Smooth muscle cell (in vitro differentiated cells): ENCODE measurements at regions not wholly inside any gene's neighbourhood (a gene's known extent, or its start where the extent isn't known, plus 50 kb on each side); places are given as distances from the start of the nearest gene placed in this dataset.

Experiments used
- DNase-seq: peaks from one replicate; lab custom pipeline; 2025; ENCODE audit not compliant: unreplicated experiment; lab: John Stamatoyannopoulos, UW
- H2AFZ ChIP-seq: fragments of 200-600 bp; sonication (generic); 2 replicates; pipeline ENCODE4 v1.6.0; 2016; ENCODE audit warnings: antibody characterized with exemption, low read depth, mild to moderate bottlenecking
- H3F3A ChIP-seq: fragments of 200-600 bp; sonication (generic); 2 replicates; pipeline ENCODE4 v1.6.0; 2017; ENCODE audit warnings: antibody characterized with exemption, low read depth
- H3K27ac ChIP-seq: fragments of 200-600 bp; sonication (generic); 2 replicates; pipeline ENCODE4 v1.5.1; 2016; ENCODE audit warnings: low read depth, mild to moderate bottlenecking
- H3K27me3 ChIP-seq: fragments of 200-600 bp; sonication (generic); 2 replicates; pipeline ENCODE4 v1.6.1; 2016; ENCODE audit warnings: low read depth, mild to moderate bottlenecking
- H3K36me3 ChIP-seq: fragments of 200-600 bp; sonication (generic); 2 replicates; pipeline ENCODE4 v1.5.1; 2016; ENCODE audit warnings: low read depth
- H3K4me1 ChIP-seq: fragments of 200-600 bp; sonication (generic); 2 replicates; pipeline ENCODE4 v1.5.1; 2016; ENCODE audit warnings: low read depth
- H3K4me2 ChIP-seq: fragments of 200-600 bp; sonication (generic); 2 replicates; pipeline ENCODE4 v1.6.0; 2016; ENCODE audit warnings: mild to moderate bottlenecking
- H3K4me3 ChIP-seq: fragments of 200-600 bp; sonication (generic); 2 replicates; pipeline ENCODE4 v1.5.1; 2016; ENCODE audit warnings: mild to moderate bottlenecking
- H3K79me2 ChIP-seq: fragments of 200-600 bp; sonication (generic); 2 replicates; pipeline ENCODE4 v1.6.0; 2016; ENCODE audit warnings: low read depth, mild to moderate bottlenecking
- H3K9ac ChIP-seq: fragments of 200-600 bp; sonication (generic); 2 replicates; pipeline ENCODE4 v1.6.0; 2016; ENCODE audit warnings: low read depth
- H3K9me3 ChIP-seq: fragments of 200-600 bp; sonication (generic); replicated peaks from 2 replicates; pipeline ENCODE4 v1.5.1; 2016; ENCODE audit warnings: low read depth
- H4K20me1 ChIP-seq: fragments of 200-600 bp; sonication (generic); 2 replicates; pipeline ENCODE4 v1.6.0; 2016; ENCODE audit warnings: low read depth
- WGBS: methylation state at CpG from one replicate; pipeline ENCODE4 v1.1.7; 2016; ENCODE audit warnings: low lambda C conversion rate; 5-methylcytosine and 5-hydroxymethylcytosine counted together
- TF ChIP-seq, protein P1 (sequence below): fragments of 200-600 bp; sonication (generic); IDR thresholded peaks from 2 replicates; pipeline ENCODE4 v1.5.1; 2017; ENCODE audit warnings: borderline replicate concordance, mild to moderate bottlenecking, antibody characterized with exemption; ENCODE audit not compliant: insufficient read depth, poor library complexity, severe bottlenecking

DNA sequence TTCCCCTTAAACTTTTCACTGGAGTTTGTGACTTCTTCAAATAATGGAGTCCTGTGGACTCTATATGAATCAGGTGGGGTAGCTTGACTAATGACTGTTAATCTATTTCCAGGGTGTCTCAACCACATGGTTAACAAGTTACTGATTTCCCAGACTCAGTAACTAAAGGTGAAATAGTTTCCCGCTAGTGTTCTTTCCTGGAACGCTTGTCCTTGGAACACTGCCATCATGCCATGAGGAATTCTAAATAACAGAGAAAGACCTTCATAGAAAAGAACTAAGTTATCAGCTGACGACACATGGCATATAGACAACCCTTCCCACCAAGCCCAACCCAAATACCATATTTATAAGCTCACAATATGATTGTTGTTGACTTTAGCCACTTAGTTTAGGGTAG lies 1027.9 kb upstream of the FAM98A start:
- no peaks in the 10 kb centered on the region for H3K27me3 ChIP-seq
- no peak overlapping the region for H3K9ac ChIP-seq
- no peaks in the 10 kb centered on the region for H3K4me1 ChIP-seq
- H3K36me3 ChIP-seq: no peaks in the 10 kb centered on the region
- no peaks in the 10 kb centered on the region for H4K20me1 ChIP-seq
- no peak for DNase-seq
- TF ChIP-seq, protein P1, sequence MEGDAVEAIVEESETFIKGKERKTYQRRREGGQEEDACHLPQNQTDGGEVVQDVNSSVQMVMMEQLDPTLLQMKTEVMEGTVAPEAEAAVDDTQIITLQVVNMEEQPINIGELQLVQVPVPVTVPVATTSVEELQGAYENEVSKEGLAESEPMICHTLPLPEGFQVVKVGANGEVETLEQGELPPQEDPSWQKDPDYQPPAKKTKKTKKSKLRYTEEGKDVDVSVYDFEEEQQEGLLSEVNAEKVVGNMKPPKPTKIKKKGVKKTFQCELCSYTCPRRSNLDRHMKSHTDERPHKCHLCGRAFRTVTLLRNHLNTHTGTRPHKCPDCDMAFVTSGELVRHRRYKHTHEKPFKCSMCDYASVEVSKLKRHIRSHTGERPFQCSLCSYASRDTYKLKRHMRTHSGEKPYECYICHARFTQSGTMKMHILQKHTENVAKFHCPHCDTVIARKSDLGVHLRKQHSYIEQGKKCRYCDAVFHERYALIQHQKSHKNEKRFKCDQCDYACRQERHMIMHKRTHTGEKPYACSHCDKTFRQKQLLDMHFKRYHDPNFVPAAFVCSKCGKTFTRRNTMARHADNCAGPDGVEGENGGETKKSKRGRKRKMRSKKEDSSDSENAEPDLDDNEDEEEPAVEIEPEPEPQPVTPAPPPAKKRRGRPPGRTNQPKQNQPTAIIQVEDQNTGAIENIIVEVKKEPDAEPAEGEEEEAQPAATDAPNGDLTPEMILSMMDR: no peak
- no peak overlapping the region for H3K4me2 ChIP-seq
- no peak overlapping the region for H3K27ac ChIP-seq
- no peaks in the 10 kb centered on the region for H3K9me3 ChIP-seq
- no peak overlapping the region for H3K4me3 ChIP-seq
- no peaks in the 10 kb centered on the region for H3K79me2 ChIP-seq
- no peak overlapping the region for H2AFZ ChIP-seq
- WGBS: 86% methylated on average over 3 of the region's 3 CpGs
- no peaks in the 10 kb centered on the region for H3F3A ChIP-seq

GRCh38 chr2:34604164-34604563 lies 1005.1 kb upstream of the FAM98A start:
- DNase-seq: no peak
- 95% methylated on average over 4 of the region's 4 CpGs for WGBS
- no peaks in the 10 kb centered on the region for H3K36me3 ChIP-seq
- H3K4me3 ChIP-seq: no peak overlapping the region
- no peak overlapping the region for H3K27ac ChIP-seq
- H3K4me1 ChIP-seq: no peaks in the 10 kb centered on the region
- H3K79me2 ChIP-seq: no peaks in the 10 kb centered on the region
- no peak overlapping the region for H3K4me2 ChIP-seq
- H3F3A ChIP-seq: no peaks in the 10 kb centered on the region
- H3K9me3 ChIP-seq: no peaks in the 10 kb centered on the region
- TF ChIP-seq, protein P1: no peak
- H3K9ac ChIP-seq: no peak overlapping the region
- H2AFZ ChIP-seq: no peak overlapping the region
- no peaks in the 10 kb centered on the region for H3K27me3 ChIP-seq
- H4K20me1 ChIP-seq: no peaks in the 10 kb centered on the region

DNA sequence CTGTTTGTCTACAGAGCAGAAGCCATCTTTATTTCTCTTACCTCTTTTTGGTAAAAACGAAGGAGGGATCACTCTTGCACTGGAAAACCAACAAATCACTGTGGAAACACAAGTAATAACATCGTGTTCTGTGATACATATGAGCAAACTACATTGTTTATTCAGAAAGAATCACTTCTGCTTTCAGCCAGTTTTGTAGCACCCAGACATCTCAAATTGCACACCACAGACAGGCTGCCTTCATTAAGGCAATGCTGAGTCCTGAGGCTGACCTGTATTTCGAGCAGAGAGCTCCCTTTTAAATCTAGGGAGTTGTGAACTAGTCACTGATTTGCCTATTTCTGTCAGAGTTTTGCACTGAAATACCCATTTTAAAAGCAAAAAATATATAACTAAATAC lies 1003.2 kb upstream of the FAM98A start:
- DNase-seq: no peak
- Histone ChIP-seq H3K4me2 (no peak overlapping the region), H3K4me3 (no peak overlapping the region), H3K27me3 (no peaks in the 10 kb centered on the region), H3K79me2 (no peaks in the 10 kb centered on the region), H3K9ac (no peak overlapping the region), H2AFZ (no peak overlapping the region), H3K9me3 (no peaks in the 10 kb centered on the region), H3K4me1 (no peaks in the 10 kb centered on the region), H3F3A (no peaks in the 10 kb centered on the region), H4K20me1 (no peaks in the 10 kb centered on the region), H3K36me3 (no peaks in the 10 kb centered on the region), H3K27ac (no peak overlapping the region)
- 71% methylated on average over 3 of the region's 3 CpGs for WGBS
- TF ChIP-seq, protein P1: no peak

- Histone ChIP-seq H4K20me1 (no peaks in the 10 kb centered on the region), H3F3A (no peaks in the 10 kb centered on the region), H3K79me2 (no peaks in the 10 kb centered on the region), H3K4me3 (no peak overlapping the region), H3K27me3 (no peaks in the 10 kb centered on the region), H3K4me2 (no peak overlapping the region), H3K27ac (no peak overlapping the region), H3K9ac (no peak overlapping the region), H3K36me3 (no peaks in the 10 kb centered on the region), H3K4me1 (no peaks in the 10 kb centered on the region), H3K9me3 (no peaks in the 10 kb centered on the region), H2AFZ (no peak overlapping the region)
- TF ChIP-seq, protein P1: no peak
- WGBS: 78% methylated on average over 2 of the region's 2 CpGs
- no peak for DNase-seq
Observed at GRCh38 chr2:34601561-34601960, 1002.5 kb upstream of the FAM98A start.
